HG03095 (cell line): ENCODE measurements at regions not wholly inside any gene's neighbourhood (a gene's known extent, or its start where the extent isn't known, plus 50 kb on each side); places are given as distances from the start of the nearest gene placed in this dataset.
"Not testable (repeated sequence)": the region's sequence is repeated elsewhere in the genome, so short reads cannot be mapped to it uniquely, and the experiment has no call there.

Experiments used
- ATAC-seq: cut with Tn5 transposase; IDR thresholded peaks from one replicate; pipeline ENCODE4 v1.9.1; 2021; ENCODE audit warnings: moderate library complexity; ENCODE audit not compliant: unreplicated experiment

GRCh38 chr22:48758881-48759875 is 1068.5 kb downstream of the BRD1 start:
- no peak for ATAC-seq

- no peak for ATAC-seq
Observed at GRCh38 chr22:48757985-48758561, 1069.6 kb downstream of the BRD1 start.

GRCh38 chr22:48757581-48757980 is 1070.1 kb downstream of the BRD1 start:
- ATAC-seq = no peak

GRCh38 chr22:48757135-48757534 is 1070.5 kb downstream of the BRD1 start:
- ATAC-seq = not testable (repeated sequence)

- ATAC-seq = no peak
Observed at GRCh38 chr22:48756146-48757111, 1071.2 kb downstream of the BRD1 start.

- ATAC-seq = no peak
Observed at GRCh38 chr22:48755059-48755949, 1072.4 kb downstream of the BRD1 start.

GRCh38 chr22:48754611-48755058 is 1073.0 kb downstream of the BRD1 start:
- no peak for ATAC-seq

- ATAC-seq = no peak
Observed at GRCh38 chr22:48753752-48754517, 1073.7 kb downstream of the BRD1 start.

- no peak for ATAC-seq
Observed at GRCh38 chr22:48753381-48753730, 1074.3 kb downstream of the BRD1 start.

- no peak for ATAC-seq
Observed at GRCh38 chr22:48752451-48753380, 1075.0 kb downstream of the BRD1 start.

- no peak for ATAC-seq
Observed at GRCh38 chr22:48751539-48752437, 1075.9 kb downstream of the BRD1 start.

- no peak for ATAC-seq
Observed at GRCh38 chr22:48750826-48751440, 1076.7 kb downstream of the BRD1 start.

- no peak for ATAC-seq
Observed at GRCh38 chr22:48750282-48750681, 1077.4 kb downstream of the BRD1 start.

GRCh38 chr22:48749555-48750227 is 1078.0 kb downstream of the BRD1 start:
- ATAC-seq = no peak

- no peak for ATAC-seq
Observed at GRCh38 chr22:48748860-48749554, 1078.7 kb downstream of the BRD1 start.
